ENCODE measurements at regions not wholly inside any gene's neighbourhood (a gene's known extent, or its start where the extent isn't known, plus 50 kb on each side); places are given as distances from the start of the nearest gene placed in this dataset.
"Not testable (repeated sequence)": the region's sequence is repeated elsewhere in the genome, so short reads cannot be mapped to it uniquely, and the experiment has no call there.

DNA sequence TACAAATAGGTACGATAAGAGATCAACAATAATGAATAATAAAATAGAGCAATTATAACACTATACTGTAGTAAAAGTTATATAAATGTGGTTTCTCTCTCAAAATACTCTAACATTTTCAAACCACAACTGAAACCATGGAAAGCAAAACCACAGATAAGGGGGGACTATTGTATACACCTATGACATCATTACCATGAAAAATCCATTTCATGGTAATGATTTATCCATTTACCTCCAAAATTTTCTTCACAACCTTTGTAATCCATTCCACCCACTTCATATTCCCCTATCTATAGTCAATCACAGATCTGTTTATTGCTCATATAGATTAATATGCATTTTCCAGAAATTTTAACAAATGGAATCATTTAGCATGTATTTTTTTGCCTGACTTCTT is 163.9 kb upstream of the G2E3 start:
- H3K36me3 ChIP-seq (ENCODE audit: insufficient read depth): no peaks in the 10 kb centered on the region
- no peaks in the 10 kb centered on the region for H4K20me1 ChIP-seq (ENCODE audit: insufficient read depth)
- H3K4me1 ChIP-seq (ENCODE audit: low read depth, poor library complexity, severe bottlenecking): no peaks in the 10 kb centered on the region
- H3K9ac ChIP-seq: no peak overlapping the region
- H3K4me2 ChIP-seq: no peak overlapping the region
- no peak overlapping the region for H3K4me3 ChIP-seq (IDR thresholded peaks at IDR 0.05; ENCODE audit: insufficient read depth, low read depth, low read length)
- H3K27me3 ChIP-seq (ENCODE audit: insufficient read depth, low read depth): no peaks in the 10 kb centered on the region
- TF ChIP-seq, protein P1, sequence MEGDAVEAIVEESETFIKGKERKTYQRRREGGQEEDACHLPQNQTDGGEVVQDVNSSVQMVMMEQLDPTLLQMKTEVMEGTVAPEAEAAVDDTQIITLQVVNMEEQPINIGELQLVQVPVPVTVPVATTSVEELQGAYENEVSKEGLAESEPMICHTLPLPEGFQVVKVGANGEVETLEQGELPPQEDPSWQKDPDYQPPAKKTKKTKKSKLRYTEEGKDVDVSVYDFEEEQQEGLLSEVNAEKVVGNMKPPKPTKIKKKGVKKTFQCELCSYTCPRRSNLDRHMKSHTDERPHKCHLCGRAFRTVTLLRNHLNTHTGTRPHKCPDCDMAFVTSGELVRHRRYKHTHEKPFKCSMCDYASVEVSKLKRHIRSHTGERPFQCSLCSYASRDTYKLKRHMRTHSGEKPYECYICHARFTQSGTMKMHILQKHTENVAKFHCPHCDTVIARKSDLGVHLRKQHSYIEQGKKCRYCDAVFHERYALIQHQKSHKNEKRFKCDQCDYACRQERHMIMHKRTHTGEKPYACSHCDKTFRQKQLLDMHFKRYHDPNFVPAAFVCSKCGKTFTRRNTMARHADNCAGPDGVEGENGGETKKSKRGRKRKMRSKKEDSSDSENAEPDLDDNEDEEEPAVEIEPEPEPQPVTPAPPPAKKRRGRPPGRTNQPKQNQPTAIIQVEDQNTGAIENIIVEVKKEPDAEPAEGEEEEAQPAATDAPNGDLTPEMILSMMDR (conservative IDR thresholded peaks at IDR 0.05; ENCODE audit: low read depth, low read length): no peak
- H3K79me2 ChIP-seq (ENCODE audit: insufficient read depth, low read depth): no peaks in the 10 kb centered on the region
- H3K27ac ChIP-seq: no peak overlapping the region
- H2AFZ ChIP-seq (ENCODE audit: low read depth): no peak overlapping the region

GRCh38 chr14:30402846-30403245 is 156.1 kb upstream of the G2E3 start:
- TF ChIP-seq, protein P1 (conservative IDR thresholded peaks at IDR 0.05; ENCODE audit: low read depth, low read length): no peak

DNA sequence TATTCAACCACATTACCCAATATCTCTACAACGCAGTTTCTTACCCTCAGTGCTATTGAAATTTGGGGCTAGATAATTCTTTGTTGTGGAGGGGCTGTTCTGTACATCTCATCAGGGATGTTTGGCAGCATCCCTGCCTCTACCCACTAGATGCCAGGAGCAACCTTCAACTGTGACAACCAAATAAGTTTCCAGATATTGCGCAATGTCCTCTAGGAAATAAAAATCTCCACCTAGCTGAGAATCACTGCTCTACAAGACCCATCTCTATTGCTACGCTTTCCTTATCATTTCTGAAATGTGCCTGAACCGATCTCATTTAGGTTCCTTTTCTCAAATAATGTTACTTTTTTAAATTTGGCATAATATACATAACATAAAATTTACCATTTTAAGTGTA is 155.2 kb upstream of the G2E3 start:
- H3K4me3 ChIP-seq (IDR thresholded peaks at IDR 0.05; ENCODE audit: insufficient read depth, low read depth, low read length): no peak overlapping the region
- no peaks in the 10 kb centered on the region for H3K79me2 ChIP-seq (ENCODE audit: insufficient read depth, low read depth)
- H3K36me3 ChIP-seq (ENCODE audit: insufficient read depth): no peaks in the 10 kb centered on the region
- no peak overlapping the region for H3K4me2 ChIP-seq
- no peaks in the 10 kb centered on the region for H4K20me1 ChIP-seq (ENCODE audit: insufficient read depth)
- TF ChIP-seq, protein P1 (conservative IDR thresholded peaks at IDR 0.05; ENCODE audit: low read depth, low read length): no peak
- no peaks in the 10 kb centered on the region for H3K27me3 ChIP-seq (ENCODE audit: insufficient read depth, low read depth)
- H3K27ac ChIP-seq: no peak overlapping the region
- no peaks in the 10 kb centered on the region for H3K4me1 ChIP-seq (ENCODE audit: low read depth, poor library complexity, severe bottlenecking)
- no peak overlapping the region for H3K9ac ChIP-seq
- no peak overlapping the region for H2AFZ ChIP-seq (ENCODE audit: low read depth)

More at GRCh38 chr14:30402846-30403245, 156.1 kb upstream of the G2E3 start:
- no peaks in the 10 kb centered on the region for H4K20me1 ChIP-seq (ENCODE audit: insufficient read depth)
- no peaks in the 10 kb centered on the region for H3K79me2 ChIP-seq (ENCODE audit: insufficient read depth, low read depth)
- H2AFZ ChIP-seq (ENCODE audit: low read depth): no peak overlapping the region
- no peak overlapping the region for H3K4me2 ChIP-seq
- H3K9ac ChIP-seq: no peak overlapping the region
- no peaks in the 10 kb centered on the region for H3K4me1 ChIP-seq (ENCODE audit: low read depth, poor library complexity, severe bottlenecking)
- H3K36me3 ChIP-seq (ENCODE audit: insufficient read depth): no peaks in the 10 kb centered on the region
- no peak overlapping the region for H3K4me3 ChIP-seq (IDR thresholded peaks at IDR 0.05; ENCODE audit: insufficient read depth, low read depth, low read length)
- no peak overlapping the region for H3K27ac ChIP-seq
- no peaks in the 10 kb centered on the region for H3K27me3 ChIP-seq (ENCODE audit: insufficient read depth, low read depth)

DNA sequence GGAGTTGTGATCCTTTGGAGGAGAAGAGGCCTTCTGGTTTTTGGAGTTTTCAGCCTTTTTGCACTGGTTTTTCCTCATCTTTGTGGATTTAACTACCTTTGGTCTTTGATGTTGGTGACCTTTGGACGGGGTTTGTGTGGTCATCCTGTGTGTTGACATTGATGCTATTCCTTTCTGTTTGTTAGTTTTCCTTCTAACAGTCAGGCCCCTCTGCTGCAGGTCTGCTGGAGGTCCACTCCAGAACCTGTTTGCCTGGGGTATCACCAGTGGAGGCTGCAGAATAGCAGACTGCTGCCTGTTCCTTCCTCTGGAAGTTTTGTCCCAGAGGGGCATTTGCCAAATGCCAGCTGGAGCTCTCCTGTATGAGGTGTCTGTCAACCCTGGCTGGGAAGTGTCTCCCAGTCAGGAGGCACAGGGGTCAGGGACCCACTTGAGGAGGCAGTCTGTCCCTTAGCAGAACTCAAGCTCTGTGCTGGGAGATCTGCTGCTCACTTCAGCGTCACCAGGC is 149.4 kb upstream of the G2E3 start:
- H4K20me1 ChIP-seq (ENCODE audit: insufficient read depth); H2AFZ ChIP-seq (ENCODE audit: low read depth); H3K79me2 ChIP-seq (ENCODE audit: insufficient read depth, low read depth); H3K4me3 ChIP-seq (IDR thresholded peaks at IDR 0.05; ENCODE audit: insufficient read depth, low read depth, low read length); H3K9ac ChIP-seq; H3K27ac ChIP-seq; H3K27me3 ChIP-seq (ENCODE audit: insufficient read depth, low read depth); H3K36me3 ChIP-seq (ENCODE audit: insufficient read depth); H3K4me1 ChIP-seq (ENCODE audit: low read depth, poor library complexity, severe bottlenecking); H3K4me2 ChIP-seq: not testable (repeated sequence)

GRCh38 chr14:30410986-30411385 is 148.0 kb upstream of the G2E3 start:
- no peak overlapping the region for H3K9ac ChIP-seq
- no peaks in the 10 kb centered on the region for H4K20me1 ChIP-seq (ENCODE audit: insufficient read depth)
- H3K4me1 ChIP-seq (ENCODE audit: low read depth, poor library complexity, severe bottlenecking): no peaks in the 10 kb centered on the region
- no peaks in the 10 kb centered on the region for H3K36me3 ChIP-seq (ENCODE audit: insufficient read depth)
- no peaks in the 10 kb centered on the region for H3K27me3 ChIP-seq (ENCODE audit: insufficient read depth, low read depth)
- H3K79me2 ChIP-seq (ENCODE audit: insufficient read depth, low read depth): no peaks in the 10 kb centered on the region
- H3K27ac ChIP-seq: no peak overlapping the region
- H2AFZ ChIP-seq (ENCODE audit: low read depth): no peak overlapping the region
- TF ChIP-seq, protein P1 (conservative IDR thresholded peaks at IDR 0.05; ENCODE audit: low read depth, low read length): no peak
- no peak overlapping the region for H3K4me3 ChIP-seq (IDR thresholded peaks at IDR 0.05; ENCODE audit: insufficient read depth, low read depth, low read length)
- no peak overlapping the region for H3K4me2 ChIP-seq

GRCh38 chr14:30413184-30413583 is 145.8 kb upstream of the G2E3 start:
- H3K36me3 ChIP-seq (ENCODE audit: insufficient read depth); H3K27ac ChIP-seq; H3K4me3 ChIP-seq (IDR thresholded peaks at IDR 0.05; ENCODE audit: insufficient read depth, low read depth, low read length); H3K4me1 ChIP-seq (ENCODE audit: low read depth, poor library complexity, severe bottlenecking); H3K4me2 ChIP-seq; H3K79me2 ChIP-seq (ENCODE audit: insufficient read depth, low read depth); H3K9ac ChIP-seq; H2AFZ ChIP-seq (ENCODE audit: low read depth); H3K27me3 ChIP-seq (ENCODE audit: insufficient read depth, low read depth); H4K20me1 ChIP-seq (ENCODE audit: insufficient read depth): not testable (repeated sequence)

All from KMS-11 (cell line).